ENCODE measurements at regions not wholly inside any gene's neighbourhood (a gene's known extent, or its start where the extent isn't known, plus 50 kb on each side); places are given as distances from the start of the nearest gene placed in this dataset.

- Histone ChIP-seq H3K4me2 (ENCODE audit: low read length) (no peak overlapping the region), H3K27me3 (ENCODE audit: insufficient read depth, low read depth, low read length) (no peaks in the 10 kb centered on the region), H3K27ac (ENCODE audit: low read length) (no peak overlapping the region), H4K20me1 (ENCODE audit: insufficient read depth) (no peaks in the 10 kb centered on the region), H3K9ac (ENCODE audit: low read length) (no peak overlapping the region), H3F3A (ENCODE audit: insufficient read depth, low read length, poor library complexity, severe bottlenecking) (no peaks in the 10 kb centered on the region), H3K9me3 (ENCODE audit: low read length) (no peaks in the 10 kb centered on the region), H2AFZ (ENCODE audit: low read depth, low read length) (no peak overlapping the region), H3K4me3 (ENCODE audit: low read length) (no peak overlapping the region), H3K36me3 (ENCODE audit: insufficient read depth, low read length) (no peaks in the 10 kb centered on the region), H3K79me2 (replicated peaks; ENCODE audit: insufficient read depth, low read length) (no peaks in the 10 kb centered on the region), H3K9me2 (ENCODE audit: insufficient read depth, low read length) (no peaks in the 10 kb centered on the region)
- TF ChIP-seq EP300 (conservative IDR thresholded peaks at IDR 0.05; ENCODE audit: poor library complexity, severe bottlenecking) (no peak), TAF1 (IDR thresholded peaks at IDR 0.05; ENCODE audit: low read depth) (no peak), POLR2AphosphoS5 (IDR thresholded peaks at IDR 0.05) (no peak), SMC3 (conservative IDR thresholded peaks at IDR 0.05; ENCODE audit: poor library complexity) (no peak), RAD21 (conservative IDR thresholded peaks at IDR 0.05) (no peak), REST (IDR thresholded peaks at IDR 0.05; ENCODE audit: borderline replicate concordance) (no peak), CTCF (IDR thresholded peaks at IDR 0.05; ENCODE audit: poor library complexity, severe bottlenecking) (no peak), MXI1 (conservative IDR thresholded peaks at IDR 0.05; ENCODE audit: poor library complexity, severe bottlenecking) (no peak), EZH2 (IDR thresholded peaks at IDR 0.05; ENCODE audit: borderline replicate concordance, insufficient read depth, low read length, poor library complexity, severe bottlenecking) (no peak)
Observed at GRCh38 chr16:63415014-63415413, 1378.8 kb upstream of the CDH8 start.

GRCh38 chr16:63410594-63410993 lies 1374.4 kb upstream of the CDH8 start:
- no peak overlapping the region for H3K4me2 ChIP-seq (ENCODE audit: low read length)
- H3K9me2 ChIP-seq (ENCODE audit: insufficient read depth, low read length) = no peaks in the 10 kb centered on the region
- no peak overlapping the region for H3K9ac ChIP-seq (ENCODE audit: low read length)
- H3K4me3 ChIP-seq (ENCODE audit: low read length) = no peak overlapping the region
- H4K20me1 ChIP-seq (ENCODE audit: insufficient read depth) = no peaks in the 10 kb centered on the region
- no peak overlapping the region for H3K27ac ChIP-seq (ENCODE audit: low read length)
- H3K27me3 ChIP-seq (ENCODE audit: insufficient read depth, low read depth, low read length) = no peaks in the 10 kb centered on the region
- H3K79me2 ChIP-seq (replicated peaks; ENCODE audit: insufficient read depth, low read length) = no peaks in the 10 kb centered on the region
- no peaks in the 10 kb centered on the region for H3F3A ChIP-seq (ENCODE audit: insufficient read depth, low read length, poor library complexity, severe bottlenecking)
- no peaks in the 10 kb centered on the region for H3K36me3 ChIP-seq (ENCODE audit: insufficient read depth, low read length)
- no peak for TF ChIP-seq POLR2AphosphoS5 (IDR thresholded peaks at IDR 0.05)
- TF ChIP-seq SMC3 (conservative IDR thresholded peaks at IDR 0.05; ENCODE audit: poor library complexity) = no peak
- TF ChIP-seq EP300 (conservative IDR thresholded peaks at IDR 0.05; ENCODE audit: poor library complexity, severe bottlenecking) = no peak
- no peak for TF ChIP-seq CTCF (IDR thresholded peaks at IDR 0.05; ENCODE audit: poor library complexity, severe bottlenecking)
- no peak for TF ChIP-seq MXI1 (conservative IDR thresholded peaks at IDR 0.05; ENCODE audit: poor library complexity, severe bottlenecking)
- TF ChIP-seq REST (IDR thresholded peaks at IDR 0.05; ENCODE audit: borderline replicate concordance) = no peak
- no peak for TF ChIP-seq TAF1 (IDR thresholded peaks at IDR 0.05; ENCODE audit: low read depth)
- TF ChIP-seq RAD21 (conservative IDR thresholded peaks at IDR 0.05) = no peak
- no peak for TF ChIP-seq EZH2 (IDR thresholded peaks at IDR 0.05; ENCODE audit: borderline replicate concordance, insufficient read depth, low read length, poor library complexity, severe bottlenecking)
- no peak overlapping the region for H2AFZ ChIP-seq (ENCODE audit: low read depth, low read length)
- no peaks in the 10 kb centered on the region for H3K9me3 ChIP-seq (ENCODE audit: low read length)
